K562 (cell line): ENCODE measurements at regions not wholly inside any gene's neighbourhood (a gene's known extent, or its start where the extent isn't known, plus 50 kb on each side); places are given as distances from the start of the nearest gene placed in this dataset.

Source experiments
- ATF3 ChIP-seq, 2 experiments: fragments of 450-650 bp in 1 of 2; sonication (generic) in 1 of 2; formaldehyde crosslinking in 1 of 2; IDR thresholded peaks in 1 of 2; conservative IDR thresholded peaks in 1 of 2; 2 replicates each; pipeline versions ENCODE4 v1.6.1 to v1.8.1; 2016 to 2023; ENCODE audit warnings: mild to moderate bottlenecking in 2 of 2, moderate library complexity in 2 of 2, inconsistent platforms in 1 of 2, missing genetic modification reagents in 1 of 2
- CUX1 ChIP-seq: fragments of 200-800 bp; sonication (Bioruptor generic); IDR thresholded peaks from 2 replicates; pipeline ENCODE4 v1.6.1; 2016; ENCODE audit warnings: missing genetic modification characterization, missing compliant biosample characterization
- HNRNPLL ChIP-seq: fragments of 200-400 bp; formaldehyde crosslinking; IDR thresholded peaks from 2 replicates; pipeline ENCODE4 v1.6.1; 2017; ENCODE audit warnings: low read length, low read depth, mild to moderate bottlenecking; ENCODE audit not compliant: poor library complexity, severe bottlenecking
- KLF10 ChIP-seq: fragments of 250-450 bp; sonication (Bioruptor Pico); IDR thresholded peaks from 2 replicates; pipeline ENCODE4 v1.6.1; 2021; ENCODE audit warnings: matching md5 sums
- MAFG ChIP-seq: fragments of 450-650 bp; conservative IDR thresholded peaks from 2 replicates; pipeline ENCODE4 v1.6.1; 2016; ENCODE audit warnings: missing genetic modification characterization, missing compliant biosample characterization
- MBD1 ChIP-seq: fragments of 250-450 bp; sonication (Bioruptor Pico); IDR thresholded peaks from 2 replicates; pipeline ENCODE4 v1.8.0; 2022; ENCODE audit warnings: inconsistent platforms
- NBN ChIP-seq: fragments of 450-650 bp; IDR thresholded peaks from 2 replicates; pipeline ENCODE4 v1.6.1; 2016; ENCODE audit warnings: low read depth, mild to moderate bottlenecking
- NCOA1 ChIP-seq: fragments of 450-650 bp; IDR thresholded peaks from 2 replicates; pipeline ENCODE4 v1.6.1; 2016; ENCODE audit warnings: low read depth
- NEUROD1 ChIP-seq: fragments of 150-350 bp; IDR thresholded peaks from 2 replicates; pipeline ENCODE4 v1.6.1; 2014; ENCODE audit warnings: borderline replicate concordance, low read length, low read depth; ENCODE audit not compliant: partially characterized antibody
- NFRKB ChIP-seq: fragments of 450-650 bp; IDR thresholded peaks from 2 replicates; pipeline ENCODE4 v1.6.1; 2016; ENCODE audit warnings: low read depth
- POLR2H ChIP-seq: IDR thresholded peaks from 2 replicates; pipeline ENCODE4 v1.6.1; 2016; ENCODE audit warnings: missing genetic modification characterization, low read depth, mild to moderate bottlenecking, control low read depth, missing compliant biosample characterization, moderate library complexity
- RAD51 ChIP-seq: fragments of 450-650 bp; IDR thresholded peaks from 2 replicates; pipeline ENCODE4 v1.7.1; 2016; ENCODE audit warnings: low read depth, mild to moderate bottlenecking, borderline replicate concordance
- SETDB1 ChIP-seq: IDR thresholded peaks from one replicate; pipeline ENCODE4 v1.6.1; 2012; ENCODE audit warnings: low read length, control low read depth, inconsistent platforms
- SOX6 ChIP-seq: fragments of 450-650 bp; IDR thresholded peaks from 2 replicates; pipeline ENCODE4 v1.6.1; 2014; ENCODE audit warnings: mild to moderate bottlenecking
- TAL1 ChIP-seq: fragments of 450-650 bp; IDR thresholded peaks from 2 replicates; pipeline ENCODE4 v1.6.1; 2016; ENCODE audit warnings: mild to moderate bottlenecking
- ZHX1 ChIP-seq: fragments of 150-350 bp; conservative IDR thresholded peaks from 2 replicates; pipeline ENCODE4 v1.6.1; 2014; ENCODE audit warnings: low read length
- ZNF140 ChIP-seq: fragments of 250-450 bp; sonication (Bioruptor Pico); IDR thresholded peaks from 2 replicates; pipeline ENCODE4 v1.8.0; 2021; ENCODE audit warnings: moderate library complexity, mild to moderate bottlenecking, inconsistent platforms
- ZNF316 ChIP-seq: fragments of 450-650 bp; IDR thresholded peaks from 2 replicates; pipeline ENCODE4 v1.6.1; 2016
- ZNF766 ChIP-seq: fragments of 200-800 bp; sonication (Bioruptor generic); conservative IDR thresholded peaks from 2 replicates; pipeline ENCODE4 v1.6.1; 2016; ENCODE audit warnings: missing genetic modification characterization, missing compliant biosample characterization
- ZNF830 ChIP-seq: fragments of 250-450 bp; sonication (Bioruptor Pico); IDR thresholded peaks from 2 replicates; pipeline ENCODE4 v1.5.0; 2021; ENCODE audit warnings: mild to moderate bottlenecking

GRCh38 chr2:58731488-58731869 lies 490.4 kb upstream of the FANCL start (continued):
- TF ChIP-seq SETDB1: no peak
- TF ChIP-seq ATF3 (IDR thresholded peaks at IDR 0.05): peak; percentile 49; the same call in 1 of the 2 replicates
- TF ChIP-seq ATF3 (CRISPR knock-in tag; conservative IDR thresholded peaks at IDR 0.05): no peak
- peak; percentile 89 for TF ChIP-seq TAL1
- TF ChIP-seq NFRKB: no peak; the same call in 1 of the 2 replicates
- peak; percentile 85 for TF ChIP-seq ZNF766 (CRISPR knock-in tag)
- no peak for TF ChIP-seq MAFG (tag)
- peak; percentile 95 for TF ChIP-seq SOX6
- no peak for TF ChIP-seq ZHX1
- no peak for TF ChIP-seq HNRNPLL
- no peak for TF ChIP-seq ZNF140 (CRISPR knock-in tag)
- TF ChIP-seq NBN: peak; percentile 73
- no peak for TF ChIP-seq POLR2H (tag)
- TF ChIP-seq MBD1: no peak
- TF ChIP-seq ZNF316: no peak
- TF ChIP-seq ZNF830: no peak
- peak; percentile 80 for TF ChIP-seq NCOA1
- peak; percentile 64 for TF ChIP-seq NEUROD1
- no peak for TF ChIP-seq CUX1 (CRISPR knock-in tag)
- no peak for TF ChIP-seq RAD51
- no peak for TF ChIP-seq KLF10 (CRISPR knock-in tag)
